A673 (cell line): ENCODE measurements at regions not wholly inside any gene's neighbourhood (a gene's known extent, or its start where the extent isn't known, plus 50 kb on each side); places are given as distances from the start of the nearest gene placed in this dataset.

ENCODE experiments used
- CTCF ChIP-seq: fragments of 300-800, 200-600 bp; sonication (generic); conservative IDR thresholded peaks from 2 replicates; pipeline ENCODE4 v1.5.1; 2017; ENCODE audit warnings: low read depth, mild to moderate bottlenecking, antibody characterized with exemption, low read length, moderate library complexity, mixed read lengths
- EZH2 ChIP-seq: fragments of 200-600 bp; sonication (generic); IDR thresholded peaks from 2 replicates; pipeline ENCODE4 v1.6.1; 2017; ENCODE audit warnings: borderline replicate concordance, low read depth, mild to moderate bottlenecking, mixed read lengths, antibody characterized with exemption, low read length; ENCODE audit not compliant: poor library complexity, severe bottlenecking

GRCh38 chr11:28526406-28526751 lies 418.2 kb downstream of the METTL15 start:
- TF ChIP-seq CTCF (no peak), EZH2 (no peak)
